ENCODE measurements at regions not wholly inside any gene's neighbourhood (a gene's known extent, or its start where the extent isn't known, plus 50 kb on each side); places are given as distances from the start of the nearest gene placed in this dataset.

DNA sequence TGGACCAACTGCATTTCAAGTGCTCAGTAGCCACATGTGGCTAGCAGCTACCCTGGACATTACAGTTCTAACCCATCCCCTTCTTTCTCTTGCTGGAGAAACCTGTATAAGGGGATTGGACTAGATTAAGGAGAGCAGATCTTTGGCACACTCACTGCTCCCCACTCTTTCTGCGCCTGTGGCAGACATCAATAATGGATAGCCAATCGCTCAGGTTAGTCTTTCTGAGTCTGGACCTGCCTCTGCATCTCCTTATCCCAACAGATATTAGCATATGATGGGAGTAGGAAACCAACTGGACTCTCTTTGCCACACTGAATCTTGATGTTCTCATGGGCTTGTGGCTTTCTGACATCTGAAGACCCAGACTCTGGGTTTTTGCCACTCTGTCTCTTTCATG, 81.7 kb downstream of the IRX5 start:
- Histone ChIP-seq H3K36me3 (replicated peaks; ENCODE audit: insufficient read depth, low read depth) (no peaks in the 10 kb centered on the region), H2AFZ (no peak overlapping the region), H3K9me3 (ENCODE audit: low read depth) (no peaks in the 10 kb centered on the region), H3K9me2 (replicated peaks; ENCODE audit: insufficient read depth) (no peaks in the 10 kb centered on the region), H3K27ac (no peak overlapping the region), H3K79me2 (no peaks in the 10 kb centered on the region), H3K4me3 (no peak overlapping the region), H3K4me2 (no peak overlapping the region), H4K20me1 (ENCODE audit: insufficient read depth, poor library complexity, severe bottlenecking) (no peaks in the 10 kb centered on the region), H3K27me3 (no peaks in the 10 kb centered on the region), H3K4me1 (ENCODE audit: insufficient read depth) (no peaks in the 10 kb centered on the region)
- 61% methylated on average over 2 of the region's 2 CpGs for WGBS (ENCODE audit: low lambda C conversion rate, missing lambda C conversion rate)
- TF ChIP-seq EZH2 (IDR thresholded peaks at IDR 0.05; ENCODE audit: borderline replicate concordance) = no peak
- TF ChIP-seq EZH2phosphoT487 (IDR thresholded peaks at IDR 0.05; ENCODE audit: low read depth, severe bottlenecking, unreplicated experiment) = no peak
- TF ChIP-seq, protein P1, sequence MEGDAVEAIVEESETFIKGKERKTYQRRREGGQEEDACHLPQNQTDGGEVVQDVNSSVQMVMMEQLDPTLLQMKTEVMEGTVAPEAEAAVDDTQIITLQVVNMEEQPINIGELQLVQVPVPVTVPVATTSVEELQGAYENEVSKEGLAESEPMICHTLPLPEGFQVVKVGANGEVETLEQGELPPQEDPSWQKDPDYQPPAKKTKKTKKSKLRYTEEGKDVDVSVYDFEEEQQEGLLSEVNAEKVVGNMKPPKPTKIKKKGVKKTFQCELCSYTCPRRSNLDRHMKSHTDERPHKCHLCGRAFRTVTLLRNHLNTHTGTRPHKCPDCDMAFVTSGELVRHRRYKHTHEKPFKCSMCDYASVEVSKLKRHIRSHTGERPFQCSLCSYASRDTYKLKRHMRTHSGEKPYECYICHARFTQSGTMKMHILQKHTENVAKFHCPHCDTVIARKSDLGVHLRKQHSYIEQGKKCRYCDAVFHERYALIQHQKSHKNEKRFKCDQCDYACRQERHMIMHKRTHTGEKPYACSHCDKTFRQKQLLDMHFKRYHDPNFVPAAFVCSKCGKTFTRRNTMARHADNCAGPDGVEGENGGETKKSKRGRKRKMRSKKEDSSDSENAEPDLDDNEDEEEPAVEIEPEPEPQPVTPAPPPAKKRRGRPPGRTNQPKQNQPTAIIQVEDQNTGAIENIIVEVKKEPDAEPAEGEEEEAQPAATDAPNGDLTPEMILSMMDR (IDR thresholded peaks at IDR 0.05; ENCODE audit: poor library complexity) = no peak
- DNase-seq (ENCODE audit: low spot score) = no peak

DNA sequence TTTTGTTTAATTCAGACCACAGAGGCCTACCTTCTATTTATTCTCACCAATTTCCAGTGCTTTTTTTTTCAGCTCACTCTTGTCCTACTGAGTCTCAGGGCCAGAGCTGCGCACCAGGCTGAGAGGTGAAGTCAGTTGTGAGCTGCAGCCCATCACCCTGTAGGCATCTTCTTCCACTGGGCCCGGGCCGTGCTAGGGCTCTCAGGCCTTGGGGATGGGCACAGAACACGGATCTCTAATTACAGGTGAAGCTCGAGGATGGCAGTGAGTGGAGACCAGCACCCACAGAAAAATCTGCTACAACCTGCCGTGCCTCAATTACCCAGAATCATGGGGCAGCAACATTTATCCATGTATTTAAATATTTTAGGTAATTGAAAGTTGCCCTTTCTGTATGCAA, 82.1 kb downstream of the IRX5 start:
- Histone ChIP-seq H3K4me2 (no peak overlapping the region), H3K27me3 (no peaks in the 10 kb centered on the region), H3K4me1 (ENCODE audit: insufficient read depth) (no peaks in the 10 kb centered on the region), H4K20me1 (ENCODE audit: insufficient read depth, poor library complexity, severe bottlenecking) (no peaks in the 10 kb centered on the region), H3K4me3 (no peak overlapping the region), H2AFZ (no peak overlapping the region), H3K79me2 (no peaks in the 10 kb centered on the region), H3K27ac (no peak overlapping the region), H3K9me3 (ENCODE audit: low read depth) (no peaks in the 10 kb centered on the region), H3K9me2 (replicated peaks; ENCODE audit: insufficient read depth) (no peaks in the 10 kb centered on the region), H3K36me3 (replicated peaks; ENCODE audit: insufficient read depth, low read depth) (no peaks in the 10 kb centered on the region)
- WGBS (ENCODE audit: low lambda C conversion rate, missing lambda C conversion rate) = 93% methylated on average over 6 of the region's 6 CpGs
- TF ChIP-seq, protein P1 (IDR thresholded peaks at IDR 0.05; ENCODE audit: poor library complexity) = no peak
- TF ChIP-seq EZH2phosphoT487 (IDR thresholded peaks at IDR 0.05; ENCODE audit: low read depth, severe bottlenecking, unreplicated experiment) = no peak
- TF ChIP-seq EZH2 (IDR thresholded peaks at IDR 0.05; ENCODE audit: borderline replicate concordance) = no peak
- no peak for DNase-seq (ENCODE audit: low spot score)

DNA sequence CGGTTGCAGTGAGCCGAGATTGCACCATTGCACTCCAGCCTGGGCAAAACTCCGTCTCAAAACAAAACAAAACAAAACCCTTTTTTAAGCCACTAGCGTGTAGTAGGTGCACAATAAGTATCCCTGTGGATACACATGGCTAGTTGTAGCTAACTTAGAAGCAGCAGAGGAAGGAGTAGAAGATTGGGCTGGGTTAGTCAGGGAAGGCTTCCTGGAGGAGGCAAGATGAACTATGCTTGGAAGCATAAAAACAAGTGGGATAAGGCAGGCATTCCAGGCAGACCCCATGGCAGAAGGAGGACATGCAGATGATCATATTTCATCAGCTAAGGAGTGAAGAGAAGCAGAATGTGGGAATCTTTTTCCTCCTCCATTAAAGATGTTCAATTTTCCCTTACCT, 83.4 kb downstream of the IRX5 start:
- no peaks in the 10 kb centered on the region for H3K36me3 ChIP-seq (replicated peaks; ENCODE audit: insufficient read depth, low read depth)
- H3K27ac ChIP-seq = no peak overlapping the region
- no peak overlapping the region for H3K4me3 ChIP-seq
- no peaks in the 10 kb centered on the region for H3K79me2 ChIP-seq
- H4K20me1 ChIP-seq (ENCODE audit: insufficient read depth, poor library complexity, severe bottlenecking) = no peaks in the 10 kb centered on the region
- H3K4me2 ChIP-seq = no peak overlapping the region
- H3K4me1 ChIP-seq (ENCODE audit: insufficient read depth) = no peaks in the 10 kb centered on the region
- no peak overlapping the region for H2AFZ ChIP-seq
- H3K9me2 ChIP-seq (replicated peaks; ENCODE audit: insufficient read depth) = no peaks in the 10 kb centered on the region
- no peaks in the 10 kb centered on the region for H3K27me3 ChIP-seq
- H3K9me3 ChIP-seq (ENCODE audit: low read depth) = no peaks in the 10 kb centered on the region
- TF ChIP-seq EZH2phosphoT487 (IDR thresholded peaks at IDR 0.05; ENCODE audit: low read depth, severe bottlenecking, unreplicated experiment) = no peak
- TF ChIP-seq EZH2 (IDR thresholded peaks at IDR 0.05; ENCODE audit: borderline replicate concordance) = no peak
- TF ChIP-seq, protein P1 (IDR thresholded peaks at IDR 0.05; ENCODE audit: poor library complexity) = no peak
- no peak for DNase-seq (ENCODE audit: low spot score)
- 91% methylated on average over 4 of the region's 4 CpGs for WGBS (ENCODE audit: low lambda C conversion rate, missing lambda C conversion rate)
